SK-N-SH (cell line): ENCODE measurements at regions not wholly inside any gene's neighbourhood (a gene's known extent, or its start where the extent isn't known, plus 50 kb on each side); places are given as distances from the start of the nearest gene placed in this dataset.

Source experiments
- CTCF ChIA-PET: fragments of 300-600, 350-600 bp; formaldehyde crosslinking; extraction: SDS; loops from one replicate; lab custom pipeline; 2021; lab: Yijun Ruan, JAX
- POLR2A ChIA-PET: fragments of 350-600 bp; sonication (Branson Sonifier 250); formaldehyde crosslinking; extraction: SDS; loops from one replicate; lab custom pipeline; 2020; ENCODE audit warnings: antibody characterized with exemption, inconsistent platforms; lab: Yijun Ruan, JAX
- DNase-seq: peaks from one replicate; pipeline ENCODE4 v3.0.0; 2012
- H2AFZ ChIP-seq: fragments of 200-600 bp; sonication (generic); 2 replicates; pipeline ENCODE4 v1.8.1; 2016; ENCODE audit warnings: antibody characterized with exemption, mild to moderate bottlenecking, low read depth
- H3F3A ChIP-seq: fragments of 200-600 bp; sonication (generic); replicated peaks from 2 replicates; pipeline ENCODE3; 2016; ENCODE audit warnings: antibody characterized with exemption, mild to moderate bottlenecking; ENCODE audit not compliant: insufficient read depth
- H3K27ac ChIP-seq, 2 experiments: fragments of 200-500 bp in 1 of 2; fragments of 200-600 bp in 1 of 2; sonication (Bioruptor generic) in 1 of 2; sonication (generic), shearing (Covaris generic) in 1 of 2; 2 replicates each; pipeline versions ENCODE4 v1.5.1 to v1.6.1; 2014 to 2016; ENCODE audit warnings: low read depth in 2 of 2, inconsistent platforms in 1 of 2, low read length in 1 of 2, mild to moderate bottlenecking in 1 of 2, mixed read lengths in 1 of 2
- H3K27me3 ChIP-seq: fragments of 200-600 bp; sonication (generic), shearing (Covaris generic); 2 replicates; pipeline ENCODE4 v1.6.1; 2016; ENCODE audit warnings: mixed run types; ENCODE audit not compliant: insufficient read depth
- H3K36me3 ChIP-seq, 2 experiments: fragments of 200-500 bp in 1 of 2; fragments of 200-600 bp in 1 of 2; sonication (Bioruptor generic) in 1 of 2; sonication (generic) in 1 of 2; replicated peaks in 1 of 2; 2 replicates each; pipeline versions ENCODE3 to v1.5.1; 2014 to 2016; ENCODE audit warnings: low read length in 1 of 2, mild to moderate bottlenecking in 1 of 2; ENCODE audit not compliant: insufficient read depth in 2 of 2, control insufficient read depth in 1 of 2
- H3K4me1 ChIP-seq, 2 experiments: fragments of 200-500 bp in 1 of 2; fragments of 200-600 bp in 1 of 2; sonication (Bioruptor generic) in 1 of 2; sonication (generic), shearing (Covaris generic) in 1 of 2; 2 replicates each; pipeline versions ENCODE4 v1.5.1 to v1.6.1; 2014 to 2016; ENCODE audit warnings: low read depth in 1 of 2, low read length in 1 of 2, mixed run types in 1 of 2; ENCODE audit not compliant: insufficient read depth in 2 of 2, control insufficient read depth in 1 of 2
- H3K4me2 ChIP-seq: fragments of 200-600 bp; sonication (generic), shearing (Covaris generic); 2 replicates; pipeline ENCODE4 v1.6.1; 2017; ENCODE audit warnings: mixed run types
- H3K4me3 ChIP-seq, 2 experiments: fragments of 200-500 bp in 1 of 2; fragments of 200-600 bp in 1 of 2; sonication (Bioruptor generic) in 1 of 2; sonication (generic), shearing (Covaris generic) in 1 of 2; 2 replicates each; pipeline versions ENCODE4 v1.5.1 to v1.8.1; 2014 to 2016; ENCODE audit warnings: low read depth in 2 of 2, inconsistent platforms in 1 of 2, low read length in 1 of 2, mild to moderate bottlenecking in 1 of 2, mixed read lengths in 1 of 2, moderate library complexity in 1 of 2
- H3K79me2 ChIP-seq: fragments of 200-600 bp; sonication (generic); 2 replicates; pipeline ENCODE4 v1.8.1; 2017; ENCODE audit warnings: mild to moderate bottlenecking; ENCODE audit not compliant: insufficient read depth
- H3K9ac ChIP-seq: fragments of 200-600 bp; sonication (generic); 2 replicates; pipeline ENCODE4 v1.6.1; 2017; ENCODE audit warnings: mixed run types
- H3K9me2 ChIP-seq: fragments of 200-600 bp; sonication (generic); 2 replicates; pipeline ENCODE4 v1.6.1; 2017; ENCODE audit warnings: mixed run types
- H3K9me3 ChIP-seq: fragments of 200-600 bp; sonication (generic); 2 replicates; pipeline ENCODE4 v1.6.1; 2017; ENCODE audit warnings: mixed run types, mild to moderate bottlenecking, moderate library complexity
- H4K20me1 ChIP-seq: fragments of 200-600 bp; sonication (generic); 2 replicates; pipeline ENCODE4 v1.6.1; 2017; ENCODE audit warnings: mild to moderate bottlenecking, mixed run types; ENCODE audit not compliant: insufficient read depth
- ELF1 ChIP-seq: IDR thresholded peaks from 2 replicates; pipeline ENCODE4 v1.4.0; 2012
- EZH2phosphoT487 ChIP-seq: fragments of 200-600 bp; sonication (generic); IDR thresholded peaks from 2 replicates; pipeline ENCODE4 v1.6.1; 2017; ENCODE audit warnings: low read depth, mixed run types, mild to moderate bottlenecking, antibody characterized with exemption, moderate library complexity, borderline replicate concordance
- FOXJ3 ChIP-seq: sonication (generic); formaldehyde crosslinking; IDR thresholded peaks from 2 replicates; pipeline ENCODE4 v1.5.1; 2020; ENCODE audit warnings: mild to moderate bottlenecking, missing genetic modification reagents
- FOXM1 ChIP-seq: IDR thresholded peaks from 2 replicates; pipeline ENCODE4 v1.4.0; 2012; ENCODE audit warnings: low read depth, mild to moderate bottlenecking
- JUND ChIP-seq: IDR thresholded peaks from 2 replicates; pipeline ENCODE4 v1.4.0; 2012
- MXI1 ChIP-seq: IDR thresholded peaks from 2 replicates; pipeline ENCODE4 v1.6.1; 2012; ENCODE audit warnings: mild to moderate bottlenecking, low read depth, low read length, improper control_type of control experiment
- NFIC ChIP-seq: IDR thresholded peaks from 2 replicates; pipeline ENCODE4 v1.4.0; 2012; ENCODE audit warnings: borderline replicate concordance
- NRF1 ChIP-seq: IDR thresholded peaks from 2 replicates; pipeline ENCODE4 v1.6.1; 2012; ENCODE audit warnings: low read depth, mild to moderate bottlenecking, low read length
- RCOR1 ChIP-seq: fragments of 150-350 bp; IDR thresholded peaks from 2 replicates; pipeline ENCODE4 v1.6.1; 2017; ENCODE audit warnings: antibody characterized with exemption, low read length
- REST ChIP-seq: IDR thresholded peaks from 2 replicates; pipeline ENCODE4 v1.6.1; 2012; ENCODE audit warnings: mild to moderate bottlenecking, low read depth, low read length, moderate library complexity
- SIN3A ChIP-seq: IDR thresholded peaks from 2 replicates; pipeline ENCODE4 v1.6.1; 2012; ENCODE audit warnings: low read depth, mild to moderate bottlenecking, low read length, moderate library complexity, borderline replicate concordance
- TCF12 ChIP-seq: IDR thresholded peaks from 2 replicates; pipeline ENCODE4 v1.4.0; 2012
- TEAD4 ChIP-seq: IDR thresholded peaks from 2 replicates; pipeline ENCODE4 v1.4.0; 2012; ENCODE audit warnings: mild to moderate bottlenecking, borderline replicate concordance; ENCODE audit not compliant: insufficient read depth
- USF1 ChIP-seq: IDR thresholded peaks from 2 replicates; pipeline ENCODE4 v1.4.0; 2012; ENCODE audit warnings: low read depth, borderline replicate concordance
- WGBS: methylation state at CpG from one replicate; pipeline ENCODE4 v1.1.6; 2017; ENCODE audit warnings: low lambda C conversion rate; 5-methylcytosine and 5-hydroxymethylcytosine counted together
- TF ChIP-seq, protein P1 (sequence below): IDR thresholded peaks from 2 replicates; pipeline ENCODE4 v1.4.0; 2012; ENCODE audit warnings: low read depth, borderline replicate concordance

GRCh38 chr21:16363518-16363917 lies 633.7 kb downstream of the USP25 start (continued):
- TF ChIP-seq REST = no peak

DNA sequence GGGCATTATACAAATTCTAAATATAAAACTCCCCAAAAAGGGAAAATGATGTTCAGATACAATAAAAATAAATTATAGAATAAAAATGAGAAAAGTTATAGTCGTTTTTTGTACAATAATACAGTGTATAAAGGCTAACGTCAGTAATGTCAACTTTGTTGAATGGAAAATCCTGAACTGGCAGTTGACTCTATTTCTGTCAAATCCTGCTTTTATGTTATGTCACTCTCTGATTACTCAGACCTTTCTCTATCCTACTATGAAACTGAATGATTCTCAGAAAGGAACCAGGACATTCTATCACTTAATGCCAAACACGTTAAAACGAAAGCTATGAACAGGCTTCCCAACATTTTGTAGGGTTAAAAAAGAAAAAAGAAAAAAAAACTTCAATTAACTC lies 636.4 kb downstream of the USP25 start:
- Histone ChIP-seq H3K27ac (no peak overlapping the region), H3K27me3 (no peaks in the 10 kb centered on the region), H3K9me3 (no peaks in the 10 kb centered on the region), H3K36me3 (no peaks in the 10 kb centered on the region), H3K4me1 (no peaks in the 10 kb centered on the region), H3K4me3 (no peak overlapping the region), H4K20me1 (no peaks in the 10 kb centered on the region), H3K9me2 (no peaks in the 10 kb centered on the region), H3K79me2 (no peaks in the 10 kb centered on the region), H3K4me2 (no peak overlapping the region), H3K9ac (no peak overlapping the region), H3F3A (no peaks in the 10 kb centered on the region), H2AFZ (no peak overlapping the region)
- ChIA-PET CTCF (interaction anchor here (1.6 kb wide), 1 partner anchor 17 kb away, joined by 3 read pairs; no protein-coding TSS in a partner anchor), POLR2A (no interaction called here)
- WGBS = 52% methylated on average over 4 of the region's 4 CpGs
- no peak for DNase-seq
- TF ChIP-seq EZH2phosphoT487 = no peak
- no peak for TF ChIP-seq USF1

DNA sequence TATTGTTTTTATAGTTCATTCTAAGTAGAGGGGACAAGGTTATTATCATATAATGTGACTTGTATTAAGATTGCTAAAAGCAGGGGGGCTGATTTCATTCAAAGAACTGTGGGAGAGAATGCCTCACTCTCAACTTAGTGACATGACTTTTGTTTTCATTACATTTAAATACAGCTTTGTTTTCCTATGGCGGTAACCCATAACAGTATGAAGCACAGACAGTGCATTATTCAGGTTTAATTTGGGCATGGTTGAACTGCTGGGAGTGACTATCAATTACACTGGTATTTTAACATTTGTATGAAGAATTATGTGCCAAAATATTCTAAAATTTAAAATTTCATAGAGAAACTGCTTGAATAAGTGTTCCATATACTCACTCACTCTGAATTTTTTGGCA lies 637.3 kb downstream of the USP25 start:
- 74% methylated on average over 1 of the region's 1 CpG for WGBS
- TF ChIP-seq FOXM1 (no peak), FOXJ3 (CRISPR knock-in tag) (no peak), MXI1 (no peak), NRF1 (no peak), NFIC (no peak), RCOR1 (no peak), REST (no peak), ELF1 (no peak), TCF12 (no peak), TEAD4 (no peak), JUND (no peak), SIN3A (no peak)
- TF ChIP-seq, protein P1, sequence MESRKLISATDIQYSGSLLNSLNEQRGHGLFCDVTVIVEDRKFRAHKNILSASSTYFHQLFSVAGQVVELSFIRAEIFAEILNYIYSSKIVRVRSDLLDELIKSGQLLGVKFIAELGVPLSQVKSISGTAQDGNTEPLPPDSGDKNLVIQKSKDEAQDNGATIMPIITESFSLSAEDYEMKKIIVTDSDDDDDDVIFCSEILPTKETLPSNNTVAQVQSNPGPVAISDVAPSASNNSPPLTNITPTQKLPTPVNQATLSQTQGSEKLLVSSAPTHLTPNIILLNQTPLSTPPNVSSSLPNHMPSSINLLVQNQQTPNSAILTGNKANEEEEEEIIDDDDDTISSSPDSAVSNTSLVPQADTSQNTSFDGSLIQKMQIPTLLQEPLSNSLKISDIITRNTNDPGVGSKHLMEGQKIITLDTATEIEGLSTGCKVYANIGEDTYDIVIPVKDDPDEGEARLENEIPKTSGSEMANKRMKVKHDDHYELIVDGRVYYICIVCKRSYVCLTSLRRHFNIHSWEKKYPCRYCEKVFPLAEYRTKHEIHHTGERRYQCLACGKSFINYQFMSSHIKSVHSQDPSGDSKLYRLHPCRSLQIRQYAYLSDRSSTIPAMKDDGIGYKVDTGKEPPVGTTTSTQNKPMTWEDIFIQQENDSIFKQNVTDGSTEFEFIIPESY = no peak

More for the DNA sequence above, 637.3 kb downstream of the USP25 start:
- no peak overlapping the region for H3K4me3 ChIP-seq
- no peak for DNase-seq
- no peaks in the 10 kb centered on the region for H3F3A ChIP-seq
- H3K27ac ChIP-seq = no peak overlapping the region
- no peaks in the 10 kb centered on the region for H3K9me2 ChIP-seq
- no peaks in the 10 kb centered on the region for H3K4me1 ChIP-seq
- no peak overlapping the region for H2AFZ ChIP-seq
- H3K4me2 ChIP-seq = no peak overlapping the region
- H3K36me3 ChIP-seq = no peaks in the 10 kb centered on the region
- no peaks in the 10 kb centered on the region for H3K9me3 ChIP-seq
- no peaks in the 10 kb centered on the region for H3K27me3 ChIP-seq
- no peak overlapping the region for H3K9ac ChIP-seq
- ChIA-PET POLR2A (no interaction called here), CTCF (interaction anchor here (1.6 kb wide), 1 partner anchor 17 kb away, joined by 3 read pairs; no protein-coding TSS in a partner anchor)
- H4K20me1 ChIP-seq = no peaks in the 10 kb centered on the region
- H3K79me2 ChIP-seq = no peaks in the 10 kb centered on the region
